Mesenchymal stem cell (in vitro differentiated cells and primary cell): ENCODE measurements at regions not wholly inside any gene's neighbourhood (a gene's known extent, or its start where the extent isn't known, plus 50 kb on each side); places are given as distances from the start of the nearest gene placed in this dataset.

Source experiments
- DNase-seq: peaks from one replicate; pipeline ENCODE4 v3.0.0-alpha.2; 2013
- H2AFZ ChIP-seq: one replicate; pipeline ENCODE4 v1.6.1; 2013; ENCODE audit warnings: low read depth, mild to moderate bottlenecking, control low read depth, inconsistent platforms, low read length, moderate library complexity
- H2AK5ac ChIP-seq: 2 replicates; pipeline ENCODE4 v1.6.1; 2013; ENCODE audit warnings: low read length, moderate library complexity, mild to moderate bottlenecking, inconsistent platforms; ENCODE audit not compliant: severe bottlenecking
- H2BK120ac ChIP-seq: one replicate; pipeline ENCODE4 v1.6.1; 2013; ENCODE audit warnings: low read depth, mild to moderate bottlenecking, inconsistent platforms, low read length, moderate library complexity
- H2BK12ac ChIP-seq, 2 experiments: one replicate each; pipeline ENCODE4 v1.6.1; 2013; ENCODE audit warnings: inconsistent platforms in 2 of 2, low read length in 2 of 2, mild to moderate bottlenecking in 2 of 2, moderate library complexity in 2 of 2, control low read depth in 1 of 2
- H2BK15ac ChIP-seq: one replicate; pipeline ENCODE4 v1.6.1; 2013; ENCODE audit warnings: mild to moderate bottlenecking, low read depth, inconsistent platforms; ENCODE audit not compliant: poor library complexity, severe bottlenecking
- H2BK5ac ChIP-seq: 2 replicates; pipeline ENCODE4 v1.6.1; 2013; ENCODE audit warnings: low read depth, mild to moderate bottlenecking, low read length, control low read depth, inconsistent platforms; ENCODE audit not compliant: poor library complexity, severe bottlenecking
- H3K14ac ChIP-seq, 2 experiments: one replicate each; pipeline ENCODE4 v1.6.1; 2013; ENCODE audit warnings: inconsistent platforms in 2 of 2, low read length in 2 of 2, control low read depth in 1 of 2, mild to moderate bottlenecking in 1 of 2, moderate library complexity in 1 of 2
- H3K18ac ChIP-seq, 2 experiments: one replicate each; pipeline ENCODE4 v1.6.1; 2013; ENCODE audit warnings: inconsistent platforms in 2 of 2, low read length in 2 of 2, control low read depth in 1 of 2, low read depth in 1 of 2, mild to moderate bottlenecking in 1 of 2
- H3K23ac ChIP-seq, 2 experiments: one replicate each; pipeline ENCODE4 v1.6.1; 2013; ENCODE audit warnings: inconsistent platforms in 2 of 2, low read length in 2 of 2, mild to moderate bottlenecking in 2 of 2, moderate library complexity in 2 of 2, control low read depth in 1 of 2
- H3K27ac ChIP-seq: 2 replicates; pipeline ENCODE4 v1.5.1; 2013; ENCODE audit warnings: mild to moderate bottlenecking, moderate library complexity, low read length, control low read depth, inconsistent platforms; ENCODE audit not compliant: poor library complexity, severe bottlenecking
- H3K27me3 ChIP-seq, 2 experiments: 2 replicates each; pipeline versions ENCODE4 v1.6.1 to v1.7.0; 2013; ENCODE audit warnings: low read length in 2 of 2, mild to moderate bottlenecking in 2 of 2, moderate library complexity in 2 of 2, control low read depth in 1 of 2, inconsistent platforms in 1 of 2; ENCODE audit not compliant: control insufficient read depth in 1 of 2, insufficient read depth in 1 of 2
- H3K36me3 ChIP-seq, 2 experiments: 2 replicates each; pipeline versions ENCODE4 v1.6.1 to v1.7.0; 2013; ENCODE audit warnings: low read length in 2 of 2, control low read depth in 1 of 2, inconsistent platforms in 1 of 2, low read depth in 1 of 2, mild to moderate bottlenecking in 1 of 2; ENCODE audit not compliant: insufficient read depth in 2 of 2, control insufficient read depth in 1 of 2
- H3K4ac ChIP-seq, 2 experiments: one replicate each; pipeline ENCODE4 v1.6.1; 2013; ENCODE audit warnings: inconsistent platforms in 2 of 2, low read length in 2 of 2, mild to moderate bottlenecking in 2 of 2, moderate library complexity in 2 of 2, control low read depth in 1 of 2, low read depth in 1 of 2
- H3K4me1 ChIP-seq: 2 replicates; pipeline ENCODE4 v1.6.1; 2013; ENCODE audit warnings: low read depth, low read length, control low read depth; ENCODE audit not compliant: control insufficient read depth, insufficient read depth
- H3K4me2 ChIP-seq: 2 replicates; pipeline ENCODE4 v1.6.1; 2013; ENCODE audit warnings: low read length, mild to moderate bottlenecking, inconsistent platforms; ENCODE audit not compliant: poor library complexity, severe bottlenecking
- H3K4me3 ChIP-seq, 2 experiments: 2 replicates each; pipeline versions ENCODE4 v1.5.1 to v1.7.0; 2013; ENCODE audit warnings: low read length in 2 of 2, mild to moderate bottlenecking in 2 of 2, control low read depth in 1 of 2, low read depth in 1 of 2; ENCODE audit not compliant: insufficient read depth in 1 of 2
- H3K79me1 ChIP-seq: replicated peaks from 2 replicates; pipeline ENCODE4 v1.6.1; 2013; ENCODE audit warnings: mild to moderate bottlenecking, control low read depth, low read length, inconsistent platforms; ENCODE audit not compliant: poor library complexity, severe bottlenecking
- H3K9ac ChIP-seq: 2 replicates; pipeline ENCODE4 v1.7.0; 2013; ENCODE audit warnings: mild to moderate bottlenecking, low read length, moderate library complexity
- H3K9me3 ChIP-seq: 2 replicates; pipeline ENCODE4 v1.7.0; 2013; ENCODE audit warnings: mild to moderate bottlenecking, low read length; ENCODE audit not compliant: control insufficient read depth
- H4K8ac ChIP-seq: one replicate; pipeline ENCODE4 v1.6.1; 2013; ENCODE audit warnings: inconsistent platforms, mild to moderate bottlenecking, low read length, moderate library complexity
- H4K91ac ChIP-seq: one replicate; pipeline ENCODE4 v1.6.1; 2013; ENCODE audit warnings: mild to moderate bottlenecking, low read length, inconsistent platforms
- WGBS: methylation state at CpG from one replicate; pipeline ENCODE4 v1.1.7; 2013; ENCODE audit warnings: mixed read lengths; 5-methylcytosine and 5-hydroxymethylcytosine counted together

DNA sequence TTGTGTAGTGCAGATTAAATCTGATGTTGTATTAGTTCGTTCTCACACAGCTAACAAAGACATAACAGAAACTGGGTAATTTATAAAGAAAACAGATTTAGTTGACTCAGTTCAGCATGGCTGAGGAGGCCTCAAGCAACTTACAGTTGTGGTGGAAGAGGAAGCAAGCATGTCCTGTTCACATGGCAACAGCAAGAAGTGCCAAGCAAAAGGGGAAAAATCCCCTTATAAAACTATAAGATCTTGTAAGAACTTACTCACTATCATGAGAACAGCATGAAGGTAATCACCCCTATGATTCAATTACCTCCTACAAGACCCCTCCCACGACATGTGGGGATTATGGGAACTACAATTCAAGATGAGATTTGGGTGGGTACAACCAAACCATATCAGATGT lies 238.6 kb upstream of the PRR16 start:
- H3K23ac ChIP-seq, result no peak overlapping the region
- no peak overlapping the region for H3K14ac ChIP-seq
- H2AFZ ChIP-seq, result no peak overlapping the region
- H4K8ac ChIP-seq, result no peak overlapping the region
- H3K4ac ChIP-seq, result no peak overlapping the region
- H3K79me1 ChIP-seq, result no peaks in the 10 kb centered on the region
- H2BK12ac ChIP-seq, result no peak overlapping the region
- H2BK15ac ChIP-seq, result no peak overlapping the region
- H3K4me3 ChIP-seq, result no peak overlapping the region
- no peak overlapping the region for H3K9ac ChIP-seq
- H3K36me3 ChIP-seq, result no peaks in the 10 kb centered on the region
- no peak overlapping the region for H3K18ac ChIP-seq
- no peak overlapping the region for H3K4me2 ChIP-seq
- no peak overlapping the region for H2BK5ac ChIP-seq
- no peaks in the 10 kb centered on the region for H3K9me3 ChIP-seq
- no peak for DNase-seq
- no peaks in the 10 kb centered on the region for H3K4me1 ChIP-seq
- no peak overlapping the region for H2AK5ac ChIP-seq
- H3K27ac ChIP-seq, result no peak overlapping the region
- no peak overlapping the region for H2BK120ac ChIP-seq
- 63% methylated on average over 1 of the region's 2 CpGs for WGBS
- H3K27me3 ChIP-seq, result no peaks in the 10 kb centered on the region
- no peak overlapping the region for H4K91ac ChIP-seq

DNA sequence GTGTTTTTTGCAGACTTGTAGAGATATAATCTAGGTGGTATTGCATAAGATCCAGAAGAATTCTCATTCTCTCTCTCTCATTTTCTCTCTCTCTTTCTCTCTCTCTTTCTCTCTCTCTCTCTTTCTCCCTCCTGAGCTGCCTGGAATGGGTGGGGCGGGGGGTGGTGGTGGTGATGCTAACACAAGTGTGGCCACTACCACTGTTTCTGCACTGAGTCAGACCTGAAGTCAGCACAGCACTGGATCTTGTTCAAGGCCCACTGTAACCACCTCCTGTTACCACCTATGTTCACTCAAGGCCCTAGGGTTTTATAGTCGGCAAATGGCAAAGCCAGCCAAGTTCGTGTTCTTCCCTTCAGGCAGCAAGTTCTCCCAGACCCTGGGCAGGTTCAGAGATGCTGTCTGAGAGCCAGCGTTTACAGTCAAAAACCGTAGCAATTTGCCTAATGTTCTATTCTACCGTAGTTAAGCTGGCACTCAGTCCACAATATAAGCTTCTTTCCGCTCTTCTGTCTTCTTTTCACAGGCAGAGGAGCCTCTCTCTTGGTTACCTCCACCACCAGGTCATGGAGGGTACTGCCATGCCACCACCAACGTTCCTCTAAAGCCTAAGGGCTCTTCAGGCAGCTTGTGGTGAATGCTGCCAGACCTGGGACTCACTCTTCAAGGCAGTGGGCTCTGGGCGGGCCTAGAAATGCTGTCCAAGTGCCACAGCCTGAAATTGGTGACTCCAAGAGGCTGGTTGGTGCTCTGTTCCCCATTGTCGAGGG lies 235.7 kb upstream of the PRR16 start:
- H3K14ac ChIP-seq, result no peak overlapping the region
- no peak overlapping the region for H4K91ac ChIP-seq
- H2BK5ac ChIP-seq, result no peak overlapping the region
- no peak overlapping the region for H2AK5ac ChIP-seq
- H3K27ac ChIP-seq, result no peak overlapping the region
- no peak for DNase-seq
- no peak overlapping the region for H3K4me3 ChIP-seq
- H3K23ac ChIP-seq, result no peak overlapping the region
- H2BK12ac ChIP-seq, result no peak overlapping the region
- H3K18ac ChIP-seq, result no peak overlapping the region
- H2AFZ ChIP-seq, result no peak overlapping the region
- no peaks in the 10 kb centered on the region for H3K27me3 ChIP-seq
- no peaks in the 10 kb centered on the region for H3K4me1 ChIP-seq
- no peaks in the 10 kb centered on the region for H3K9me3 ChIP-seq
- H2BK120ac ChIP-seq, result no peak overlapping the region
- H3K4me2 ChIP-seq, result no peak overlapping the region
- H4K8ac ChIP-seq, result no peak overlapping the region
- 89% methylated on average over 10 of the region's 10 CpGs for WGBS
- no peak overlapping the region for H2BK15ac ChIP-seq
- H3K79me1 ChIP-seq, result no peaks in the 10 kb centered on the region
- no peak overlapping the region for H3K4ac ChIP-seq
- H3K9ac ChIP-seq, result no peak overlapping the region
- H3K36me3 ChIP-seq, result no peaks in the 10 kb centered on the region

DNA sequence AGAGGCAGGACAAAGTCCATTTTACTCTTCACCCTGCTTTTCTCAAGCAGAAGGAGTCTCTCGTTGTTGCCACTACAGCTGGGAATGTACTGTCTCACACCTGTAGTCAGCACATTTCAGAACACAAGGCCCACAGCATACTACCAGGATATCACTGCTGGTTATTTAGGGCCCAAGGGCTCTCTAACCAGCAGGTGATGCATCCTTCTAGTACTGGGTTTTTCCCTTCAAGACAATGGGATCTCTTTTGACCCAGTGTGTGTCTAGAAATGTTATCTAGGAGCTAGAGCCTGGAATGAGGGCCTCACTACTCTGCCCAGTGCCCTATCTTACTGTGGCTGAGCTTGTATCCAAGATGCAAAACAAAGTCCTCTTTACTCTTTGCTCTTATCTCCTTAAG lies 235.1 kb upstream of the PRR16 start:
- Histone ChIP-seq H3K9ac (no peak overlapping the region), H2BK12ac (no peak overlapping the region), H3K18ac (no peak overlapping the region), H2AFZ (no peak overlapping the region), H2BK120ac (no peak overlapping the region), H3K27me3 (no peaks in the 10 kb centered on the region), H4K91ac (no peak overlapping the region), H3K79me1 (no peaks in the 10 kb centered on the region), H2BK15ac (no peak overlapping the region), H3K36me3 (no peaks in the 10 kb centered on the region), H3K9me3 (no peaks in the 10 kb centered on the region), H2AK5ac (no peak overlapping the region), H3K4me2 (no peak overlapping the region), H3K23ac (no peak overlapping the region), H3K4me3 (no peak overlapping the region), H4K8ac (no peak overlapping the region), H3K4ac (no peak overlapping the region), H3K14ac (no peak overlapping the region), H2BK5ac (no peak overlapping the region), H3K27ac (no peak overlapping the region), H3K4me1 (no peaks in the 10 kb centered on the region)
- 79% methylated on average over 1 of the region's 1 CpG for WGBS
- DNase-seq, result no peak

DNA sequence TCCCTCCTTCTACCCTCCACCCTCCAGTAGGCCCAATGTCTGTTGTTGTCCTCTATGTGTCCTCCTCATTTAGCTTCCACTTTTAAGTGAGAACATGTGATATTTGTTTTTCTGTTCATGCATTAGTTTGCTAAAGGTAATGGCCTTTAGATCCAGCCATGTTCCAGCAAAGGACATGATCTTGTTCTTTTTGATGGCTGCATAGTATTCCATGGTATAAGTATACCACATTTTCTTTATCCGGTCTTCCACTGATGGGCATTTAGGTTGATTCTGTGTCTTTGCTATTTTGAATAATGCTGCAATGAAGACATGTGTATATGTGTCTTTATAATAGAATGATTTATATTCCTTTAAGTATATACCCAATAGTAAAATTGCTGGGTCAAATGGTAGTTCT lies 232.5 kb upstream of the PRR16 start:
- no peak overlapping the region for H3K4me2 ChIP-seq
- H2BK5ac ChIP-seq, result no peak overlapping the region
- no peak overlapping the region for H4K8ac ChIP-seq
- peaks cover 8% of the 10 kb centered on the region for H3K9me3 ChIP-seq
- H3K4ac ChIP-seq, result no peak overlapping the region
- H2BK120ac ChIP-seq, result no peak overlapping the region
- H2AFZ ChIP-seq, result no peak overlapping the region
- no peak overlapping the region for H3K4me3 ChIP-seq
- no peak overlapping the region for H3K23ac ChIP-seq
- H3K79me1 ChIP-seq, result no peaks in the 10 kb centered on the region
- no peak overlapping the region for H3K14ac ChIP-seq
- H3K27ac ChIP-seq, result no peak overlapping the region
- H2AK5ac ChIP-seq, result no peak overlapping the region
- no peak overlapping the region for H2BK12ac ChIP-seq
- no peaks in the 10 kb centered on the region for H3K4me1 ChIP-seq
- H4K91ac ChIP-seq, result no peak overlapping the region
- H2BK15ac ChIP-seq, result no peak overlapping the region
- no peak overlapping the region for H3K18ac ChIP-seq
- no peak overlapping the region for H3K9ac ChIP-seq
- DNase-seq, result no peak
- H3K36me3 ChIP-seq, result no peaks in the 10 kb centered on the region
- H3K27me3 ChIP-seq, result no peaks in the 10 kb centered on the region
- no CpG with 5 or more reads among the region's 1 CpG for WGBS
